ENCODE measurements at regions not wholly inside any gene's neighbourhood (a gene's known extent, or its start where the extent isn't known, plus 50 kb on each side); places are given as distances from the start of the nearest gene placed in this dataset.

DNA sequence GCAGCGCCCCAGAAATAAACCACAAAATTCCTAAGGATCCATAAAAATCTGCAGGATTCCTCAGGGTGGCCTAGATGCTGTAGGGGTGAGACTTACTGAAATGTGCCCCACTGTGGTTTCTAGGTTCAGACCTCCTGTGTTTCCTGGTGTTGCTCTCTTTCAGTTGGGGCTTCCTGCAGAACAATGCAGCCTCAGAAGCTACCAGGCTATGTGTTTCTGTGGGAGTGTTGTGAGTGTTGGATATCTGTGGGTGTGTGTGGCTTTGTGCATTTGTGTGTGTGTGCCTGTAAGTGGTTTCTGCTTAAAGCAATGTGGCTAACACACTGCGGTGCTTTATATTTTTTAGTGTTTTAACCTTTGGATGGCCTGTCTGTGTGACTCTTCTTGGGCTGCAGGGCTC is 277.6 kb downstream of the TSPY10 start:
- Histone ChIP-seq H3K4me3 (no peak overlapping the region), H3K79me2 (replicated peaks; ENCODE audit: insufficient read depth) (no peaks in the 10 kb centered on the region), H3K27me3 (ENCODE audit: insufficient read depth) (no peaks in the 10 kb centered on the region), H3F3A (replicated peaks; ENCODE audit: low read depth) (no peaks in the 10 kb centered on the region), H3K4me1 (ENCODE audit: insufficient read depth) (no peaks in the 10 kb centered on the region), H4K20me1 (replicated peaks; ENCODE audit: insufficient read depth) (no peaks in the 10 kb centered on the region), H3K9me2 (ENCODE audit: insufficient read depth) (no peaks in the 10 kb centered on the region), H3K27ac (ENCODE audit: low read depth) (no peak overlapping the region), H2AFZ (no peak overlapping the region), H3K4me2 (no peak overlapping the region), H3K36me3 (ENCODE audit: insufficient read depth) (no peaks in the 10 kb centered on the region)
- Mint-ChIP-seq H3K9me3 (peaks cover 76% of the 10 kb centered on the region), H3K27me3 (ENCODE audit: insufficient read depth, low read depth, poor library complexity) (peaks cover 6% of the 10 kb centered on the region), H3K27ac (no peak overlapping the region), H3K4me1 (no peaks in the 10 kb centered on the region), H3K4me3 (no peak overlapping the region), H3K36me3 (ENCODE audit: low read depth) (peaks cover 5% of the 10 kb centered on the region; the same call in 2 of the 3 replicates)
- no peak for ATAC-seq
- no peak for DNase-seq (ENCODE audit: low spot score)
- TF ChIP-seq ETS1 (IDR thresholded peaks at IDR 0.05) (no peak), POLR2AphosphoS5 (IDR thresholded peaks at IDR 0.05; ENCODE audit: low read depth) (no peak), CREB1 (CRISPR knock-in tag; IDR thresholded peaks at IDR 0.05; ENCODE audit: low read depth) (no peak), EZH2phosphoT487 (IDR thresholded peaks at IDR 0.05; ENCODE audit: unreplicated experiment) (no peak), NANOG (IDR thresholded peaks at IDR 0.05; ENCODE audit: borderline replicate concordance) (no peak), ZNF462 (CRISPR knock-in tag; IDR thresholded peaks at IDR 0.05) (no peak), ZNF331 (CRISPR knock-in tag; IDR thresholded peaks at IDR 0.05; ENCODE audit: low read depth) (no peak), STAT1 (IDR thresholded peaks at IDR 0.05; ENCODE audit: unreplicated experiment) (no peak), JUNB (IDR thresholded peaks at IDR 0.05; ENCODE audit: unreplicated experiment) (no peak), CTCF (conservative IDR thresholded peaks at IDR 0.05; ENCODE audit: low read depth in 2 of 2) (no peak), EZH2 (IDR thresholded peaks at IDR 0.05; ENCODE audit: low read depth, unreplicated experiment) (no peak), ZNF114 (CRISPR knock-in tag; IDR thresholded peaks at IDR 0.05) (no peak)
- TF ChIP-seq, protein P1, sequence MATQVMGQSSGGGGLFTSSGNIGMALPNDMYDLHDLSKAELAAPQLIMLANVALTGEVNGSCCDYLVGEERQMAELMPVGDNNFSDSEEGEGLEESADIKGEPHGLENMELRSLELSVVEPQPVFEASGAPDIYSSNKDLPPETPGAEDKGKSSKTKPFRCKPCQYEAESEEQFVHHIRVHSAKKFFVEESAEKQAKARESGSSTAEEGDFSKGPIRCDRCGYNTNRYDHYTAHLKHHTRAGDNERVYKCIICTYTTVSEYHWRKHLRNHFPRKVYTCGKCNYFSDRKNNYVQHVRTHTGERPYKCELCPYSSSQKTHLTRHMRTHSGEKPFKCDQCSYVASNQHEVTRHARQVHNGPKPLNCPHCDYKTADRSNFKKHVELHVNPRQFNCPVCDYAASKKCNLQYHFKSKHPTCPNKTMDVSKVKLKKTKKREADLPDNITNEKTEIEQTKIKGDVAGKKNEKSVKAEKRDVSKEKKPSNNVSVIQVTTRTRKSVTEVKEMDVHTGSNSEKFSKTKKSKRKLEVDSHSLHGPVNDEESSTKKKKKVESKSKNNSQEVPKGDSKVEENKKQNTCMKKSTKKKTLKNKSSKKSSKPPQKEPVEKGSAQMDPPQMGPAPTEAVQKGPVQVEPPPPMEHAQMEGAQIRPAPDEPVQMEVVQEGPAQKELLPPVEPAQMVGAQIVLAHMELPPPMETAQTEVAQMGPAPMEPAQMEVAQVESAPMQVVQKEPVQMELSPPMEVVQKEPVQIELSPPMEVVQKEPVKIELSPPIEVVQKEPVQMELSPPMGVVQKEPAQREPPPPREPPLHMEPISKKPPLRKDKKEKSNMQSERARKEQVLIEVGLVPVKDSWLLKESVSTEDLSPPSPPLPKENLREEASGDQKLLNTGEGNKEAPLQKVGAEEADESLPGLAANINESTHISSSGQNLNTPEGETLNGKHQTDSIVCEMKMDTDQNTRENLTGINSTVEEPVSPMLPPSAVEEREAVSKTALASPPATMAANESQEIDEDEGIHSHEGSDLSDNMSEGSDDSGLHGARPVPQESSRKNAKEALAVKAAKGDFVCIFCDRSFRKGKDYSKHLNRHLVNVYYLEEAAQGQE (IDR thresholded peaks at IDR 0.05; ENCODE audit: unreplicated experiment), result no peak
